SHP77 treated with DMSO at 0.1 percent for 48 hours (cell line): ENCODE measurements at regions not wholly inside any gene's neighbourhood (a gene's known extent, or its start where the extent isn't known, plus 50 kb on each side); places are given as distances from the start of the nearest gene placed in this dataset.

ENCODE experiments used
- DNase-seq: peaks from one replicate; lab custom pipeline; 2025; lab: John Stamatoyannopoulos, UW

DNA sequence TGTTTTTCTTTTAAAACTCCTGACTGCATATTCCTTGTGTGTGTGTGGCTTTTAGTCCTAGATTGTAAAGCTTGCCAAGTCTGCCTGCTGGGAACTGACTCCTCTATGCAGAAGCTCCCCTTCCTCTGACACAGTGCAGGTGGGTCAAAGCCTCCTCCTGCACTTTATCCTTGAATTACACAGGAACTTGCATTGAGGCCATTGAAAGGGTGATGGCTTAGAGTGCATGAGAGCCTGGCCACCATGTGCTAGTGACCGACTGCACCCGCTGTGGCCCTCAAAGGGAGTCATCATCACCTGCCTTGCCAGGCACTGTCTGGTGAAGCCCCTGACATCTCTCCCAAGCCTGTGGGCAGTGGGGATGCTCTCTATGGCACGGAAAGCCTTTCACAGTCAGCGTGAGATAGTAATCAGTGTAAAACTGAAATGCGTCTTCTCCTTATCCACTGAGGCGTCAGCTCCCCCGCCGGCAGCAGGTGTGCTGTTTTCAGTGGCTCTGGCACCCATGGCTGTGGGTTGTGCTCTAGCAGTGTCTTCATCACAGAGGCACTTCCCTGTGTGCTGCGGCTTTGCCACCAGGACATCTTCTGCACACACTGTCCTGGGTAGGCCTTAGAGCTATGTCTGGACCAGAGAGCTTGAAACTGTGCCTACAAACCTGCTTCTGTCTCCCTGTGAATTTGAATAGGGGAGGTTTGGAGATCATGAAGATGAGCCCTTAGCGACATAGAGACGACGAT lies 87.9 kb downstream of the THBS2 start:
- DNase-seq = no peak

DNA sequence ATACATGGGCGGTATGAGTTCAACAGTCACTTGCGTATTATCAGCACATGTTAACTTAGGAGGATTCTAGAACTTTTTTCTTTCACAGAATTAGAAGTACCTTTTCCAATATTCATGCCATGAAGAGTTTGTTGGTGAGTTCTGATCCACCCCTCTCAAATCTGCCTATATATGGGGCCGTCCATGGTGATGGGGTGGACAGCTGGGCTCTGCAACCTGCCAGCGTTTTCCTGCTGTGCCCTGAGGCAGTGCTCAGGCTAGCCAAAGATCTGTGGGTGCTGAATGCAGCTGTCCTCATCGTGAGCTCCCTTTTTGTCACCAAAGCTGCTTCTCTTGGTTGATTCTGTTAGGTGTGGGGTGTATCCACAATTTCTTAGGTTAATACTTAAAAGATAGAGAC lies 88.7 kb downstream of the THBS2 start:
- DNase-seq = no peak

DNA sequence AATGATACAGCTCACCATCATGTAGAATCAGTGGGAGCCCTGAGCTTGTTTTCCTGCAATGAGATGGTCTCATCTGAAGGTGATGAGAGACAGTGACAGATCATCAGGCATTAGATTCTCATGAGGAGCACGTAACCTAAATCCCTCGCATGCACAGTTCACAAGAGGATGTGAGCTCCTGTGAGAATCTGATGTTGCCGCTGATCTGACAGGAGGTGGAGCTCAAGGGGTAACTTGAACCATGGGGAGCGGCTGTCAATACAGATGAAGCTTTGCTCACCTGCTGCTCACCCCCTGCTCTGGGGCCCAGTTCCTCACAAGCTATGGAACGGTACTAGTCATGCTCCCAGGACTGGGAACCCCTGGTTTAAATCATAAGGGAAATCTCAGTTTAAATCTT lies 89.2 kb downstream of the THBS2 start:
- no peak for DNase-seq

GRCh38 chr6:169163411-169163901 lies 90.2 kb downstream of the THBS2 start:
- no peak for DNase-seq

- no peak for DNase-seq
Measured at GRCh38 chr6:169162752-169163407, 90.8 kb downstream of the THBS2 start.

DNA sequence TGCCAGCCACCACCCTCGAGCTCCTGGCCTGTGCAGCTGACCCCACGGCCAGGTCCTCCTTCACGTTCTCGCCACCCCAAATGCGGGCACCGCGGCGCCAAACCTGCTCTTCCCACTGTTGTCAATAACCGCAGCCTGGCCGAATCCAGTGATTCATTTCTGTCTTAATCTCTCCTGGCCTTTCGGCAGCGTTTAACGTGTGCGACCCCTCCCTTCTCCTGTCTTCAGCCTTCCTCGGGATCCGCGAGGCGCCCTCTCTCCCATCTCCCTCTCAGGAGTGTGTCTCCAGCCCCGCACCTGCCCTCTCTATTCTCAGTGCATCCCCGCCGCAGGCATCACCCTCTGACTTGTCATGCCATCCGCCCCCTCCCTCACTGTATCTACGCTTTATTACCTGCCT lies 91.4 kb downstream of the THBS2 start:
- no peak for DNase-seq

DNA sequence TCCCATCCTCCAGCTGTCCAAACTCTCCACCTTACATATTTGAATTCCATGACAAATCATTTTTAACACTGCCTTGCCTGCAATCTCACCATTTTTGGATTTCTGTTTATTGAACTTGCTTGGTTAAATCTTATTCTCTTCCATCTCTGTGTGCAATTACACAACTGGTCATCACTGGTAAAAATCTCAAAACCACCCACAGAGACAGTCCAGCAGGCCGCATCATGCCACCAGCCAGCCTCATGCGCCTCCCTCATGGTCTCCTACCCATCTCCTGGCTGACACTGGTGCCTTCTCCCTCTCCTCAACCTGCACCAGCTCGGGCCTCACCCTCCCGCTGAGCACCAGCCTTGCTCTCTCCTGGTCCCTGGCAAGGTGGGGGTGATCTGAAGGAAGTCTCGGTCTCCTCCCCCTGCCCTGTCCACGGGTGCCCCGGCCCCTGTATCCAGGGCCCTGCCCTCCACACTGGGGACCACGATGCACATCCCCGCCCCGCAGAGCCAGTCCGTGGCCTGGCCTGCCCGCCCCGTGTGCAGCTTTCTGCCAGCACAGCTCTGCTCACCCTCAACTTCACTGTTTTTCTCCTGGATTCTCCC lies 92.0 kb downstream of the THBS2 start:
- no peak for DNase-seq

DNA sequence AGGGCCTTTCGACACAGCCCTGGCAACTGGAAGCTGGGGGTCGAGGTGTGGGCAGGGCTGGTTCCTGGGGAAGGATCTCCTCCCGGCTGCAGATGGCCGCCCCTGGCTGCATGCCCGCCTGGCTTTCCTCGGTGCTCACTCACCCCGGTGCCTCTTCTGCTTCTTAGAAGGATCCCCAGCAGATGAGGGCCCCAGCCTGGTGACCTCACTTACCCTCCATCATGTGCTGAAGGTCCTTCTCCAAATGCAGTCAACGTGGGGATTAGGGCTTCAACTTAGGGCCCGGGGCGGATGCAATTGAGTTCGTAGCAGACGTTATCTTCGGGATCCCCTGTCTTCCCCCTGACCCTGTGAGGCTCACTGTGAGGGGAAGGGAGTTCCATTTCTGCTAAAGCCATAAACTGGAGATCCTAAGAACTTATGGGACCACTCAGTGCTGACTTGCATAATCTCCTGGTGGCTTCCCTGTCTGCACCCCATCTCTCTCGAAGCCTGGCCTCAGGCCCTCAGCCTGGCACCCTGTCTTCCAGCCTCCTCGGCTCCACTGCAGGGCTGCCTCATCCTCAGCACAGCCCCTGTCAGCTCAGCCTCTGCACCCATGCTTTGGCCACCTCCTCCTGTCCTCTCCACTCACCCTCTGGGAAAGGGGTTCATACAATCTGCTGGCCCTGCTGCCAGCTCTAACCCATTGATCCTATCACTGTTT lies 92.6 kb downstream of the THBS2 start:
- DNase-seq = no peak

GRCh38 chr6:169160091-169160854 lies 93.4 kb downstream of the THBS2 start:
- DNase-seq = no peak

GRCh38 chr6:169159331-169159730 lies 94.3 kb downstream of the THBS2 start:
- DNase-seq = no peak

- no peak for DNase-seq
Measured at GRCh38 chr6:169158691-169159090, 95.0 kb downstream of the THBS2 start.

DNA sequence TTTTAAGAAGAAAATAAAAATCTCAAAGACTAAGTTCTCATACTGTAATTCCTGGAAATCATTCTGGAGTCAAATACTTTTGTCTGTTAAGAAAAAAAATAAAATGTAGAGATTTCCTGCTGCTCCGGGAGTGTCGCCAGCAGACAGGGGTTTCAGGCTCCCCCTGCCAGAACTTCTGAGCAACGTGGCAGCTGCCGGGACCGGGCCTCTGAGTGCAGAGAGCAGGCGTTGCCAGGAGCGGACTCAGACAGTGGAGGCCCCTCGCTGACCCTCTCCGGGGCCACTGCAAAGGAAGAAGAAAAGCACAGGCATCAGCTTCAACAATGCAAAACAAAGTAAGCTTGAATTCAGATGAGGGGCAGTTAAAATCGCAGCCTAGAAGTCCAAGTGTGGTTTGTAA lies 95.5 kb downstream of the THBS2 start:
- no peak for DNase-seq

DNA sequence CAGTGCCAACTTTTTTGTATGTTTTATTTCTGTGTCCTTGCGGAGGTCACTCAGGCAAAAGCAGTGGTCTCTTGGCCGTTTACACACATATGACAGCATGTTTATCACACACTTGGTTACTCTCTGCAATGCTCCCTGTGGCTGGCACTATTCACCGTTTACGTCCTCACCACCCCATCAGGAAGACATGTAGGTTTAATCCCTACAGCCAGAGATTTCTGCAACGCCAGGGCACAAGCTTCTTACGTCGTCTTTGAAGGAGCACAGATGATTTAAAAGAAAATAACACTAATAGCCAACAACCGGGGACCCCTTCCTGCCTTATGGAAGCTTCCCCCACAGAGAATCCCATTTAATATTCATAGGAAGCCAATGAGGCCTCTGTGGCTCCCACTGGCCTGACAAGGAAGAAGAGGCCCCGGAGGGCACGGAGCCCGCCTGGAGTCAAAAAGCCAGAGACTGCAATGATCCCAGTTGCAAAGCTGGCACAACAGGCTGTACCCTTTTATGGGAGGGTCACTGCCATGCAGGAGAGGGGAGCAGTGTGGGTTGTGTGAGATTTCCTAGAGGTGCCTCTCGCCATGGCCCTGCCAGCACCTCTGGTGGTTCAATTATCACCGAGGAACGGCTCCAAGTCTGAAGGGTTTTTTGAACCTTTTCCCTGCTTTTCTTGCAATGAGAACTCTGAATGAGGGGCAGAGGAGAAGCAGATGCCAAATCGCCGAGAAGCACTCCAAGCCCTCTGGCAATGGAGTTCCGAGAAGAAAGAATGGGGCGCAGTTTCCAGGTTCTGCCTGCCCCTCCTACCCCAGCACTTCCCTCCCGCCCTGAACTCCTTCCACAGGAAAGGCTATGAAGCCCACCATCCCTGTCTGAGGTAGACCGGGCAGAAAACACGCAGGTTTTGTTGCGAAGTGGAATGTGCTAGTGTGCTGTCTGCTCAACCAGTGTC lies 96.2 kb downstream of the THBS2 start:
- DNase-seq = no peak

DNA sequence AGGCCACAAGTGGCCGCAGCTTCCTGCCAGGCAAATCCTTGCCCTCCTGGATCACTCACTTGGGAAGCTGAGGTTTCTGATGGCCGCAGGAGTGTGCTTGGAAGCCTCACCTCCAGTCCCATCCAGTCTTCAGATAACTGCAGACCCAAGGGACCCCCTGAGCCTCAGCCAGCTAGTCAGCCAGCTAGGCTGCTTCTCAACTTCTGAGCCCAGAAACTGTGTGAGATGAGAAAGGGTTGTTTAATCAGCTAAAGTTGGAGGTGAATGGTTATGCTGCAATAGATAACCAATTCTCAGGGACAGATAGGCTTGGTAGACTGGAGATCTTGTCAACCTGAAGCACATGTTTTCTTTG lies 96.9 kb downstream of the THBS2 start:
- no peak for DNase-seq

DNA sequence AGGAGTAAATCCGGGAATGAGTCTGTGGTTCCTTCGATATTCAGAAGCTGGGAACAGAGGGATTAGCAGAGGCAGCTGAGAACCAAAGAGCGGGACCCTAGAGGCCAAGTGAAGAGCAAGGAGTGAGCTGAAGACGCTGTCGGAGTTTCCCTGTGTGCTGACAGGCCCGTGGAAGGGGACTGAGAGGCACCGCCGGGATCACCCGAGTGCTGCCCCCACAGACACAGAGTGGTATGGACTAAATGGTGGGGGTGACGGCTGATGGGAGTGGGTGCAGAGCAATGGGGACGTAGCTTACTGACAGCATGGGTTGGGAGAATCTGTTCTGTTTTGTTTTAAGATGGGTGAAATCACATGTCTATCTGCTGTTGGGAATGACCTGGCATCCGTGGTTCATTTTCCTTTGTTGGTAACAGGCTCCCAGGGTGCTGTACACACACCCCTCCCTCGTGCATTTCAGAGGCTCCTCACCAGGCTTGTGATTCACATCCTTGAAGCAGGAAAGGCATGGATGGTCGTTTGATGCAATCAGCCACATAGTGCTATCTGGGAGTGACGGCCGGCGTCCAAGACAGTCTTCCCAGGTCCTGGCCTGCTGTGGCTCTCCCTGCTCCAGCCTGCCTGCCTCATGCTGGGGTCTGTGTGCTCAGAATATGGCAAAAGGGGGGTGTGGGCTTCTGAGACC lies 97.4 kb downstream of the THBS2 start:
- no peak for DNase-seq

- DNase-seq = no peak
Measured at GRCh38 chr6:169155481-169155880, 98.2 kb downstream of the THBS2 start.

- DNase-seq = no peak
Measured at GRCh38 chr6:169153401-169153800, 100.2 kb downstream of the THBS2 start.

DNA sequence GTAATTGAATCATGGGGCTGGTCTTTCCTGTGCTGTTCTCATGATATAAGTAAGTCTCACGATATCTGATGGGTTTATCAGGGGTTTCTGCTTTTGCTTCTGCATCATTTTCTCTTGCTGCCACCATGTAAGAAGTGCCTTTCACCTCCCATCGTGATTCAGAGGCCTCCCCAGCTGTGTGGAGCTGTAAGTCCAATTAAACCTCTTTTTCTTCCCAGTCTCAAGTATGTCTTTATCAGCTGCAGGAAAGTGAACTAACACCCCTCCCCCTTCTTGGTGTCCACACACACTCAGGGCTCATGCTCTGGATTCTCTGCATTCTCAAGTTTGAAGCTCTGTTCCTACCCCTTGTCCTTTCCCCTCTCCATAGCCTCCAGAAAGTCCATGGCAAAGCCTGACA lies 107.1 kb downstream of the THBS2 start:
- no peak for DNase-seq

DNA sequence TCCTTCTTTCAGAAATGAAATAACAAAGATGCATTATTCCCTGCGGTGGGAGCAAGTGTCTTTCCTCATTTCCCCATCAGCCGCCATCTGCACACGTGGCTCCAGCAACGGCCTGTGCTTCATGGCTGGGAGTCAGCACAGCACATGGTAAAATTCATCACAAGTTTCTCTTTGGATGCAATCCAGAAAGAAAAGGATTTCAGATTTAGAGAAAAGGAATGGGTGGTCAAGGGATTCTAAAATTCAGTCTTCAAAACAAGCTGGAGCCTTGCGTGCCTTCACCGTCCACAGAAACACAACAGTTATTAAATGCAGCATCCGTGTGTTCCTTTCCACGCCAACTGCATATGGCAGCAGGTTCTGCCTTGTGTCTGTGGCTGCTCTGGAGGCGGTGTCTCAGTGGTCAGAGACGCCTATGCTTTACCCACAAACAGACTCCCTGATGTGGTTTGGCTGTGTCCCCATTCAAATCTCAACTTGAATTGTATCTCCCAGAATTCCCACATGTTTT lies 107.6 kb downstream of the THBS2 start:
- no peak for DNase-seq

DNA sequence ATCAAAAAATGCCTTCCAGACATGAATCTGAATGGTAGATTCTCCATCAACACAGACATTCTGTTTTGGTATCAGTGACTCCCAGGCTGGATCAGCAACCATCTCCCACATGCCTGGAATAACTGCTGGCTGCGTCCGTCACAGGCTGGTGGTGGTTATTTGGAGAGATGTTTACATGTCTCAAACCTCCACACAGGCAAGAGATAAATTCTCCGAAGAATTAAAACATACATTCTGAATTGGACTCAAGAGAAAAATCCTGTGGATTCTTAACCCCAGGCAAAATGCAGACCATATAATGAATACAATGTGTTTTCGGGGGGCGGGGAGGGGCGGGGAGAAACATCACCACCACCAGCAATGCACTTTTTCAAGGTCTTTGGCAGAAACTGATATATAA lies 108.2 kb downstream of the THBS2 start:
- no peak for DNase-seq
